SK-MEL-5 (cell line): ENCODE measurements at regions not wholly inside any gene's neighbourhood (a gene's known extent, or its start where the extent isn't known, plus 50 kb on each side); places are given as distances from the start of the nearest gene placed in this dataset.
"Not testable (repeated sequence)": the region's sequence is repeated elsewhere in the genome, so short reads cannot be mapped to it uniquely, and the experiment has no call there.

ENCODE experiments used
- DNase-seq: peaks from one replicate; pipeline ENCODE4 v3.0.0-alpha.2; 2016; ENCODE audit warnings: low read depth, low spot score
- in situ Hi-C: cut with HindIII; loops from 2 replicates; pipeline ENCODE4 v1.10.0; 2016; ENCODE audit warnings: low sequenced_read_pairs, high pct_unique_total_duplicates, low pct_unique_long_range_greater_than_20kb

GRCh38 chr7:84900215-84900614, 286.6 kb downstream of the SEMA3D start:
- in situ Hi-C loops = no loop called here
- no peak for DNase-seq

GRCh38 chr7:84895563-84895962, 291.3 kb downstream of the SEMA3D start:
- DNase-seq = no peak
- in situ Hi-C loops = no loop called here

DNA sequence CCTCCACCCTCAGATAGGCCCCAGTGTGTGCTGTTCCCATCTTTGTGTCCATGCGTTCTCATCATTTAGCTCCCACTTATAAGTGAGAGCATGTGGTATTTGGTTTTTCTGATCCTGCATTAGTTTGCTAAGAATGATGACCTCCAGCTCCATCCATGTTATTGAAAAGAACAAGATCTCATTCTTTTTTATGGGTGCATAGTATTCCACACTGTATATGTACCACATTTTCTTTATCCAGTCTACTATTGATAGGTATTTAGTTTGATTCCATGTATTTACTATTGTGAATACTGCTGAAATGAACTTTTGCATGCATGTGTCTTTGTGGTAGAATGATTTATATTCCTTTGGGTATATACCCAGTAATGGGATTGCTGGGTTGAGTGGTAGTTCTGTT, 303.3 kb downstream of the SEMA3D start:
- DNase-seq, in situ Hi-C loops: not testable (repeated sequence)

DNA sequence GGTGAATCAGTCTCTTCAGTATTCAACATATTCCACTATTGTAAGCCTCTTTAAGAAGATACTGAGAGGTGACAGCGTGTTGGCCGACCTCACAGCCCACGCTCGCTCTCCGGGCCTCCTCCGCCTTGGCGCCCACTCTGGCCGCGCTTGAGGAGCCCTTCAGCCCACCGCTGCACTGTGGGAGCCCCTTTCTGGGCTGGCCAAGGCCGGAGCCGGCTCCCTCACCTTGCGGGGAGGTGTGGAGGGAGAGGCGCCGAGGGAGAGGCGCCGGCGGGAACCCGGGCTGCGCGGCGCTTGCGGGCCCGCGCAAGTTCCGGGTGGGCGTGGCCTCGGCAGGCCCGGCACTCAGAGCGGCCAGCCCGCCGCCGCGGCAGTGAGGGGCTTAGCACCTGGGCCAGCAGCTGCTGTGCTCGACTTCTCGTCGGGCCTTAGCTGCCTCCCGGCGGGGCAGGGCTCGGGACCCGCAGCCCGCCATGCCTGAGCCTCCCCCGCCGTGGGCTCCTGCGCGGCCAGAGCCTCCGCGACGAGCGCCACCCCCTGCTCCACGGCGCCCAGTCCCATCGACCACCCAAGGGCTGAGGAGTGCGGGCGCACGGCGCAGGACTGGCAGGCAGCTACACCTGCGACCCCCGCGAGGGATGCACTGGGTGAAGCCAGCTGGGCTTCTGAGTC, 306.4 kb downstream of the SEMA3D start:
- DNase-seq, in situ Hi-C loops: not testable (repeated sequence)

GRCh38 chr7:84879570-84880325, 307.1 kb downstream of the SEMA3D start:
- no peak for DNase-seq
- in situ Hi-C loops = no loop called here

- DNase-seq = no peak
- in situ Hi-C loops = no loop called here
These were observed 308.8 kb downstream of the SEMA3D start for GRCh38 chr7:84877943-84878570.

DNA sequence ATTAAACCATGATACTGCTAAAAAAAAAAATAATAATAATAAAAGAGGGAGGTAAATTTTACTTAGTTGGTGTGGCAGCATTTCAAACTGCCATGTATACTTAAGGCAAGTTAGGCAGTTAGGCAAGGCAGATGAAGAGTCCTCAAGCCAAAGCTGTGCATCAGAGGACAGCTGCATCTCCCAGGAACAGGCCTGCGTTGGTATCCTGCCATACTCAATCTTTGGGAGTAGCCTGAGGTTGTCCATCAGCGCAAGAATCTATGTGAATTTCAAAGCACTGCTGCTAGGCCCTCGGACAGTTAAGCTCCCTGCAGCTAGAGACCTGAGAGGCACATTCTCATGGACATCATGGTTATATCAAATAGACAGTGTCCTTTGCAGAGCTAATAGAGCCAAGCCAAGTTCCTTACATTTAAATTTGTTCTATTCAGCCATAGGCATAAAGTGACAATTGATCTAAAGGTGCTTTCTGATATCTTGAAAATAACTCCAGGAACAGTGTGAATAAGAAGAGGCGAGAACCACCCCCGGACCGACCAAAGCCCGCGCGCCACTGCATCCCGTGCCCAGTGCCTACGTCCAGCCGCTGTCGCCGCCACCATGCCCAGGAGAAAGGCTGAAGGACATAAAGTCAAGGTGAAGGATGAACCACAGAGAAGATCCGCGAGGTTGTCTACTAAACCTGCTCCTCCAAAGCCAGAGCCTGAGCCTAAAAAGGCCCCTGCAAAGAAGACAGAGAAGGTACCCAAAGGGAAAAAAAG, 310.6 kb downstream of the SEMA3D start:
- in situ Hi-C loops = no loop called here
- no peak for DNase-seq

DNA sequence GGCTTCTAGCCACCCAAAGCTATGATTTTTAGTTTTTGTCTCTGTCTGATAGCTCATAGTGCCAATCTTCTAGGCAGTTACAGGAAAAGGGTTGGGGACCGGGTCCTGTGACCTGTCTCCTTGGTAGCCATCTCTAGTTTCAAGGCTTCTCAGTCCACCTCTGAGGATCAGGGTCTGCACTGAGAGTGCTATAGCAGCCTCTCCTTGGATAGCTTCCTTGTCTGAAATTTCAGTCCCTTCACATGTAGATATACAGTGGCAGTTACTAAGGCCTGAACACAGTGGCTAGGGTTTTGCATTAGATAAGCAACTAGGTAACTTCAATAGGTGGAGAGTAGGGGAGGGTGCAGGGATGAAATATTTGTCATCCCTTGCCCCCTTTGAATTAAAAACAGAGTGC, 321.3 kb downstream of the SEMA3D start:
- no peak for DNase-seq
- in situ Hi-C loops = no loop called here

DNA sequence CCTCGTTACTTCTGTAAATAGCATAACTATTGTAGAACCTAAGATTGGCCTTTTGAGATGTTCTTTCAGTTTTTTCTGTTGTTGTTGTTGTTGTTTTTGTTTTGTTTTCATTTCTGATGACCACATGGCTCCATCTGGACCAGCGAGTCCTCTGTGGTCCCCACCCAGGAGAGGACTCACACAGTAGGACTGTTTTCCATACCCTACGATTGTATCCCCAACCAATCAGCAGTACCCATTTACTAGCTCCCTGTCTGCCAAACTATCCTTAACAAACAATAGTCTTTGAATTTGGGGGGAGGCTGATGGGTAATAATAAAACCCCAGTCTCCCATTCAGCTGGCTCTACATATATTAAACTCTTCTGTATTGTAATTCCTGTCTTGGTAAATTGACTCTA, 329.5 kb downstream of the SEMA3D start:
- in situ Hi-C loops = no loop called here
- DNase-seq = no peak

GRCh38 chr7:84855758-84856157, 331.1 kb downstream of the SEMA3D start:
- in situ Hi-C loops = no loop called here
- no peak for DNase-seq

- DNase-seq, in situ Hi-C loops: not testable (repeated sequence)
These were observed 337.9 kb downstream of the SEMA3D start for GRCh38 chr7:84848974-84849372.

- in situ Hi-C loops = no loop called here
These were observed 338.5 kb downstream of the SEMA3D start for GRCh38 chr7:84848219-84848973.

GRCh38 chr7:84847790-84848189, 339.1 kb downstream of the SEMA3D start:
- in situ Hi-C loops = no loop called here
- no peak for DNase-seq

More at GRCh38 chr7:84848219-84848973, 338.5 kb downstream of the SEMA3D start:
- no peak for DNase-seq

DNA sequence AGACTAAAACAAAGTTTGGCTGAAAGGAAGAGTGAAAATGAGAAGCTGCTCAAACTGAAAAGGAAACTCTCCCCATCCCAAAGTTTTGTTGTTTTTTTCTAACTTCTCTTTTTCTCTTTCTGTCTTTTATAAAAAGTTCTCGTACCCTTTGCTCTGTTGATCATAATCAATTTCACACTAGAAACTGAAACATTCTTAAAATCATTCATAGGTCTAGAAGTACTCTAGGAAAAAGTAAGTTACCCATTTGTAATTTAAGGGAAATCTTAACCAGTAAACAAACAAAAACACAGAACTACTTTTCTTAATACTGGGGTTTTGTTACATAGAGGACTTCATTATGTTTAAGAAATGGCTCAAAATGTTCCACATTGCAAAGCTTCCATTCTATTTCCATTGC, 339.8 kb downstream of the SEMA3D start:
- in situ Hi-C loops = no loop called here
- no peak for DNase-seq

DNA sequence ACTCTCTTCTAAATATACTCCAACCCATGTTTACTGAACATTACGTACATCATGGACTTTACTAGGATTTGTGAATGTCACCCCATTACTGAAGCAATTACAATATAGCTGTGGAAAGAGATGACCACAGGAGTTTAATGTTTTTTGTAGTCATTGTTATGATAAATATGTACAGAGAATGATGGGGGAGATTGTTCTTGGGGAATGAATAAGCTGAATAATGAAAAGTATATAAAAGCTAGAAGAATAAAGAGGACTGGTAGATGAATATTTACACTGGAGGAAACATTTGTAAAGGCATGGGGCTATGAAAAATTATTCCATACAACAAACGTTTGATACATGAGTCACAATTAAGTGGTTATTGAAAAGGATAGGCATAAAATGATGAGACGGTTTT, 340.9 kb downstream of the SEMA3D start:
- no peak for DNase-seq
- in situ Hi-C loops = no loop called here

- no peak for DNase-seq
- in situ Hi-C loops = no loop called here
These were observed 342.1 kb downstream of the SEMA3D start for GRCh38 chr7:84844771-84845170.

- DNase-seq = no peak
- in situ Hi-C loops = no loop called here
These were observed 345.0 kb downstream of the SEMA3D start for GRCh38 chr7:84841809-84842208.
